ENCODE measurements at regions not wholly inside any gene's neighbourhood (a gene's known extent, or its start where the extent isn't known, plus 50 kb on each side); places are given as distances from the start of the nearest gene placed in this dataset.

GRCh38 chr12:107978201-107978600, 150.9 kb upstream of the WSCD2 start:
- no peak for DNase-seq (ENCODE audit: low read depth)

- no peak for DNase-seq (ENCODE audit: low read depth)
These were observed 150.4 kb upstream of the WSCD2 start for GRCh38 chr12:107978641-107979040.

- DNase-seq (ENCODE audit: low read depth), result no peak
These were observed 145.2 kb upstream of the WSCD2 start for GRCh38 chr12:107983756-107984472.

- no peak for DNase-seq (ENCODE audit: low read depth)
These were observed 144.1 kb upstream of the WSCD2 start for GRCh38 chr12:107984973-107985372.

- no peak for DNase-seq (ENCODE audit: low read depth)
These were observed 142.9 kb upstream of the WSCD2 start for GRCh38 chr12:107986183-107986582.

GRCh38 chr12:107990325-107990724, 138.8 kb upstream of the WSCD2 start:
- DNase-seq (ENCODE audit: low read depth), result peak; percentile 11

- no peak for DNase-seq (ENCODE audit: low read depth)
These were observed 137.1 kb upstream of the WSCD2 start for GRCh38 chr12:107992029-107992428.

- peak; percentile 30 for DNase-seq (ENCODE audit: low read depth)
These were observed 136.1 kb upstream of the WSCD2 start for GRCh38 chr12:107992870-107993451.

GRCh38 chr12:107998863-107999262, 130.2 kb upstream of the WSCD2 start:
- no peak for DNase-seq (ENCODE audit: low read depth)

- DNase-seq (ENCODE audit: low read depth), result no peak
These were observed 129.0 kb upstream of the WSCD2 start for GRCh38 chr12:108000111-108000510.

- peak; percentile 7 for DNase-seq (ENCODE audit: low read depth)
These were observed 124.8 kb upstream of the WSCD2 start for GRCh38 chr12:108004319-108004718.

GRCh38 chr12:108008163-108008905, 120.8 kb upstream of the WSCD2 start:
- DNase-seq (ENCODE audit: low read depth), result no peak

GRCh38 chr12:108009442-108010070, 119.5 kb upstream of the WSCD2 start:
- DNase-seq (ENCODE audit: low read depth), result no peak

- DNase-seq (ENCODE audit: low read depth), result no peak
These were observed 113.0 kb upstream of the WSCD2 start for GRCh38 chr12:108016022-108016564.

- DNase-seq (ENCODE audit: low read depth), result no peak
These were observed 111.5 kb upstream of the WSCD2 start for GRCh38 chr12:108017472-108018057.

- no peak for DNase-seq (ENCODE audit: low read depth)
These were observed 109.2 kb upstream of the WSCD2 start for GRCh38 chr12:108019862-108020261.

GRCh38 chr12:108021141-108021540, 107.9 kb upstream of the WSCD2 start:
- no peak for DNase-seq (ENCODE audit: low read depth)

- no peak for DNase-seq (ENCODE audit: low read depth)
These were observed 107.1 kb upstream of the WSCD2 start for GRCh38 chr12:108021949-108022522.

GRCh38 chr12:108029051-108029835, 99.8 kb upstream of the WSCD2 start:
- no peak for DNase-seq (ENCODE audit: low read depth)

GRCh38 chr12:108033090-108033489, 96.0 kb upstream of the WSCD2 start:
- DNase-seq (ENCODE audit: low read depth), result no peak

- DNase-seq (ENCODE audit: low read depth), result no peak
These were observed 93.7 kb upstream of the WSCD2 start for GRCh38 chr12:108035372-108035771.

Data from renal cortical epithelial cell (primary cell).